ENCODE measurements at regions not wholly inside any gene's neighbourhood (a gene's known extent, or its start where the extent isn't known, plus 50 kb on each side); places are given as distances from the start of the nearest gene placed in this dataset.

- DNase-seq (ENCODE audit: low read depth, low spot score), result no peak
- H3K4me3 ChIP-seq (ENCODE audit: low read length), result no peak overlapping the region
Measured at GRCh38 chr18:66826211-66826610, 222.3 kb upstream of the CDH19 start.

- no peak for DNase-seq (ENCODE audit: low read depth, low spot score)
- no peak overlapping the region for H3K4me3 ChIP-seq (ENCODE audit: low read length)
Measured at GRCh38 chr18:66825347-66825746, 221.5 kb upstream of the CDH19 start.

GRCh38 chr18:66819235-66819634, 215.3 kb upstream of the CDH19 start:
- no peak overlapping the region for H3K4me3 ChIP-seq (ENCODE audit: low read length)
- no peak for DNase-seq (ENCODE audit: low read depth, low spot score)

- no peak for DNase-seq (ENCODE audit: low read depth, low spot score)
- no peak overlapping the region for H3K4me3 ChIP-seq (ENCODE audit: low read length)
Measured at GRCh38 chr18:66813138-66813537, 209.2 kb upstream of the CDH19 start.

- H3K4me3 ChIP-seq (ENCODE audit: low read length), result no peak overlapping the region
- no peak for DNase-seq (ENCODE audit: low read depth, low spot score)
Measured at GRCh38 chr18:66795051-66795450, 191.2 kb upstream of the CDH19 start.

- H3K4me3 ChIP-seq (ENCODE audit: low read length), result no peak overlapping the region
- no peak for DNase-seq (ENCODE audit: low read depth, low spot score)
Measured at GRCh38 chr18:66792466-66792865, 188.6 kb upstream of the CDH19 start.

GRCh38 chr18:66780609-66781008, 176.7 kb upstream of the CDH19 start:
- no peak overlapping the region for H3K4me3 ChIP-seq (ENCODE audit: low read length)
- DNase-seq (ENCODE audit: low read depth, low spot score), result no peak

- no peak for DNase-seq (ENCODE audit: low read depth, low spot score)
- no peak overlapping the region for H3K4me3 ChIP-seq (ENCODE audit: low read length)
Measured at GRCh38 chr18:66778048-66778447, 174.2 kb upstream of the CDH19 start.

- H3K4me3 ChIP-seq (ENCODE audit: low read length), result no peak overlapping the region
Measured at GRCh38 chr18:66769375-66769774, 165.5 kb upstream of the CDH19 start.

GRCh38 chr18:66764230-66764629, 160.3 kb upstream of the CDH19 start:
- no peak overlapping the region for H3K4me3 ChIP-seq (ENCODE audit: low read length)
- no peak for DNase-seq (ENCODE audit: low read depth, low spot score)

More at GRCh38 chr18:66769375-66769774, 165.5 kb upstream of the CDH19 start:
- no peak for DNase-seq (ENCODE audit: low read depth, low spot score)

- DNase-seq (ENCODE audit: low read depth, low spot score), result no peak
- H3K4me3 ChIP-seq (ENCODE audit: low read length), result no peak overlapping the region
Measured at GRCh38 chr18:66761166-66761565, 157.3 kb upstream of the CDH19 start.

- DNase-seq (ENCODE audit: low read depth, low spot score), result no peak
- no peak overlapping the region for H3K4me3 ChIP-seq (ENCODE audit: low read length)
Measured at GRCh38 chr18:66760559-66760958, 156.7 kb upstream of the CDH19 start.

GRCh38 chr18:66759050-66759828, 155.3 kb upstream of the CDH19 start:
- no peak for DNase-seq (ENCODE audit: low read depth, low spot score)
- H3K4me3 ChIP-seq (ENCODE audit: low read length), result no peak overlapping the region

- H3K4me3 ChIP-seq (ENCODE audit: low read length), result no peak overlapping the region
- DNase-seq (ENCODE audit: low read depth, low spot score), result no peak
Measured at GRCh38 chr18:66757946-66758345, 154.1 kb upstream of the CDH19 start.

GRCh38 chr18:66754335-66754734, 150.4 kb upstream of the CDH19 start:
- no peak overlapping the region for H3K4me3 ChIP-seq (ENCODE audit: low read length)
- DNase-seq (ENCODE audit: low read depth, low spot score), result no peak

GRCh38 chr18:66752733-66753132, 148.8 kb upstream of the CDH19 start:
- DNase-seq (ENCODE audit: low read depth, low spot score), result no peak
- H3K4me3 ChIP-seq (ENCODE audit: low read length), result no peak overlapping the region

- no peak overlapping the region for H3K4me3 ChIP-seq (ENCODE audit: low read length)
- DNase-seq (ENCODE audit: low read depth, low spot score), result no peak
Measured at GRCh38 chr18:66749481-66750035, 145.7 kb upstream of the CDH19 start.

GRCh38 chr18:66749030-66749429, 145.1 kb upstream of the CDH19 start:
- H3K4me3 ChIP-seq (ENCODE audit: low read length), result no peak overlapping the region
- DNase-seq (ENCODE audit: low read depth, low spot score), result no peak

GRCh38 chr18:66742832-66743231, 138.9 kb upstream of the CDH19 start:
- no peak overlapping the region for H3K4me3 ChIP-seq (ENCODE audit: low read length)
- no peak for DNase-seq (ENCODE audit: low read depth, low spot score)

GRCh38 chr18:66735933-66736332, 132.0 kb upstream of the CDH19 start:
- no peak for DNase-seq (ENCODE audit: low read depth, low spot score)
- H3K4me3 ChIP-seq (ENCODE audit: low read length), result no peak overlapping the region

- H3K4me3 ChIP-seq (ENCODE audit: low read length), result no peak overlapping the region
Measured at GRCh38 chr18:66734451-66734850, 130.6 kb upstream of the CDH19 start.

More at GRCh38 chr18:66734451-66734850, 130.6 kb upstream of the CDH19 start:
- no peak for DNase-seq (ENCODE audit: low read depth, low spot score)
